ENCODE measurements at regions not wholly inside any gene's neighbourhood (a gene's known extent, or its start where the extent isn't known, plus 50 kb on each side); places are given as distances from the start of the nearest gene placed in this dataset.

DNA sequence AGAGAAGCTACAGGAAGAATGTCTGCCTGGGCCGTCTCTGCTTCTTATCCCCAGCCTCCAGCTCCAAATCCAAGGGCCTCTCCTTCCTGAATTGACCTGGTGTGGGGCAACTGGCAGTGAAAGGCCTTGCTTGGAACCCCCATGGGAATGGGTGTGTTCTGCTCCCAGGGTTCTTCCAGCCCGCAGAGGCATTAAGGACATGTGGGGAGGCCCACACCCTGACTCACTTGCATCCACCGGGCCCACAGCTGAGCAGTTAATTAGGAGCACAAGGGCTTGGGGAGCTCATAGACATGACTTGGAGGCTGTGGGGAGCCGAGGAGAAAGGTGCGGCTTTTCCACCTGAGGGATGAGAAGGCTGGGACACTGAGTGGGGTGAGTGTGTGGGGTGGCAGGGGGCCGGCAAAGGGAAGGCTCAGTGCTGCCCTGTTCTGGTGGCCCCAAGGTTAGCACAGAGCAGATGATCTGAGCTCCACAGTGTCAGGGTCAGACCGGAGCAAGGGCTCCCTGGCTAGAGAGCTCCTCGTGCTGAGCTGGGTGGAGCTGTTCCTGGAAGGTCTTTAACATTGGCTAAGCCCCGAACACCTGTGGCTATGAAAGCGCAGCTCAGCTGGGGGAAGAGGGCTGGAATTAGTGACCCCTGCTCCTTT, 64.5 kb upstream of the NECTIN1 start:
- TF ChIP-seq, protein P1, sequence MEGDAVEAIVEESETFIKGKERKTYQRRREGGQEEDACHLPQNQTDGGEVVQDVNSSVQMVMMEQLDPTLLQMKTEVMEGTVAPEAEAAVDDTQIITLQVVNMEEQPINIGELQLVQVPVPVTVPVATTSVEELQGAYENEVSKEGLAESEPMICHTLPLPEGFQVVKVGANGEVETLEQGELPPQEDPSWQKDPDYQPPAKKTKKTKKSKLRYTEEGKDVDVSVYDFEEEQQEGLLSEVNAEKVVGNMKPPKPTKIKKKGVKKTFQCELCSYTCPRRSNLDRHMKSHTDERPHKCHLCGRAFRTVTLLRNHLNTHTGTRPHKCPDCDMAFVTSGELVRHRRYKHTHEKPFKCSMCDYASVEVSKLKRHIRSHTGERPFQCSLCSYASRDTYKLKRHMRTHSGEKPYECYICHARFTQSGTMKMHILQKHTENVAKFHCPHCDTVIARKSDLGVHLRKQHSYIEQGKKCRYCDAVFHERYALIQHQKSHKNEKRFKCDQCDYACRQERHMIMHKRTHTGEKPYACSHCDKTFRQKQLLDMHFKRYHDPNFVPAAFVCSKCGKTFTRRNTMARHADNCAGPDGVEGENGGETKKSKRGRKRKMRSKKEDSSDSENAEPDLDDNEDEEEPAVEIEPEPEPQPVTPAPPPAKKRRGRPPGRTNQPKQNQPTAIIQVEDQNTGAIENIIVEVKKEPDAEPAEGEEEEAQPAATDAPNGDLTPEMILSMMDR (IDR thresholded peaks at IDR 0.05): no peak
- no peak for TF ChIP-seq POLR2A (IDR thresholded peaks at IDR 0.05; ENCODE audit: low read depth)
- TF ChIP-seq EP300 (IDR thresholded peaks at IDR 0.05): no peak
- no peak for TF ChIP-seq POLR2AphosphoS5 (IDR thresholded peaks at IDR 0.05)
